GM12878 (cell line): ENCODE measurements at regions not wholly inside any gene's neighbourhood (a gene's known extent, or its start where the extent isn't known, plus 50 kb on each side); places are given as distances from the start of the nearest gene placed in this dataset.

Source experiments
- ATAC-seq: fragments of 200-7000 bp; cut with Tn5 transposase; 3 replicates; pipeline ENCODE4 v1.9.1; 2020; ENCODE audit warnings: mild to moderate bottlenecking, moderate library complexity
- BruUV-seq: library from RNA; stranded (reverse); fragments of 400-500 nt; replicated peaks from 2 replicates; lab custom pipeline; 2021; lab: Mats Ljungman, UMichigan
- CTCF ChIA-PET: fragments of 300-600 bp; sonication (Branson Sonifier 250); formaldehyde crosslinking; extraction: SDS; loops from one replicate; lab custom pipeline; 2021; ENCODE audit warnings: inconsistent platforms; lab: Yijun Ruan, JAX
- POLR2A ChIA-PET: fragments of 350-600 bp; formaldehyde crosslinking; extraction: SDS; loops from one replicate; lab custom pipeline; 2021; ENCODE audit warnings: inconsistent platforms; lab: Charles Lee
- RAD21 ChIA-PET: fragments of 300-600 bp; sonication (Branson Sonifier 250); formaldehyde crosslinking; loops from one replicate; lab custom pipeline; 2023; ENCODE audit warnings: antibody characterized with exemption; ENCODE audit not compliant: unreplicated experiment; lab: Charles Lee
- SMC1A ChIA-PET: fragments of 300-600 bp; sonication (Branson Sonifier 250); formaldehyde crosslinking; loops from one replicate; lab custom pipeline; 2023; ENCODE audit not compliant: unreplicated experiment, uncharacterized antibody; lab: Charles Lee
- DNase-seq: peaks from one replicate; pipeline ENCODE4 v3.0.0-alpha.2; 2011; ENCODE audit warnings: low read depth, low spot score
- FAIRE-seq: peaks from 3 replicates; lab custom pipeline; 2011; peaks lifted over from hg19 to GRCh38; lab: Jason Lieb, UNC
- H2AFZ ChIP-seq: 2 replicates; pipeline ENCODE4 v1.6.0; 2011; ENCODE audit warnings: low read depth, low read length, control low read depth; ENCODE audit not compliant: control insufficient read depth
- H3K27ac ChIP-seq: 2 replicates; pipeline ENCODE4 v1.5.1; 2011; ENCODE audit warnings: control low read depth; ENCODE audit not compliant: control insufficient read depth, insufficient read depth
- H3K27me3 ChIP-seq, 2 experiments: replicated peaks in 1 of 2; 2 replicates each; pipeline versions ENCODE4 v1.6.0 to v1.6.1; 2011; ENCODE audit warnings: low read length in 1 of 2; ENCODE audit not compliant: control insufficient read depth in 2 of 2, insufficient read depth in 2 of 2
- H3K36me3 ChIP-seq, 2 experiments: 2 replicates each; pipeline ENCODE4 v1.5.1; 2011; ENCODE audit warnings: low read length in 1 of 2; ENCODE audit not compliant: control insufficient read depth in 2 of 2, insufficient read depth in 2 of 2
- H3K4me1 ChIP-seq: 2 replicates; pipeline ENCODE4 v1.6.1; 2011; ENCODE audit warnings: mild to moderate bottlenecking, low read length, moderate library complexity, mixed read lengths; ENCODE audit not compliant: control insufficient read depth, insufficient read depth
- H3K4me2 ChIP-seq: 2 replicates; pipeline ENCODE4 v1.6.0; 2011; ENCODE audit warnings: control low read depth; ENCODE audit not compliant: control insufficient read depth, insufficient read depth
- H3K4me3 ChIP-seq: fragments of 200-600 bp; sonication (generic); 2 replicates; pipeline ENCODE4 v1.5.1; 2016
- H3K79me2 ChIP-seq: 2 replicates; pipeline ENCODE4 v1.6.0; 2011; ENCODE audit warnings: low read length; ENCODE audit not compliant: control insufficient read depth, insufficient read depth
- H3K9ac ChIP-seq: 2 replicates; pipeline ENCODE4 v1.8.0; 2011; ENCODE audit warnings: low read length, control low read depth, mixed read lengths; ENCODE audit not compliant: control insufficient read depth, insufficient read depth
- H3K9me3 ChIP-seq: replicated peaks from 3 replicates; pipeline ENCODE4 v1.5.1; 2011; ENCODE audit warnings: mild to moderate bottlenecking, low read length; ENCODE audit not compliant: control insufficient read depth, insufficient read depth
- H4K20me1 ChIP-seq: 2 replicates; pipeline ENCODE4 v1.6.0; 2011; ENCODE audit not compliant: control insufficient read depth, insufficient read depth
- CEBPZ ChIP-seq: fragments of 150-350 bp; IDR thresholded peaks from 2 replicates; pipeline ENCODE4 v1.6.1; 2016; ENCODE audit warnings: low read depth, low read length
- CREB1 ChIP-seq: IDR thresholded peaks from 2 replicates; pipeline ENCODE4 v1.6.1; 2012; ENCODE audit warnings: low read depth, mild to moderate bottlenecking, inconsistent platforms
- JUND ChIP-seq: IDR thresholded peaks from 2 replicates; pipeline ENCODE4 v1.6.1; 2012; ENCODE audit warnings: low read depth, mild to moderate bottlenecking, low read length, improper control_type of control experiment, moderate library complexity
- KAT2A ChIP-seq: conservative IDR thresholded peaks from 2 replicates; pipeline ENCODE4 v1.6.1; 2011; ENCODE audit warnings: low read depth, low read length; ENCODE audit not compliant: control insufficient read depth
- NFXL1 ChIP-seq: fragments of 450-650 bp; IDR thresholded peaks from 2 replicates; pipeline ENCODE4 v1.6.1; 2017; ENCODE audit warnings: antibody characterized with exemption, mild to moderate bottlenecking, borderline replicate concordance
- NR2F1 ChIP-seq: fragments of 450-650 bp; conservative IDR thresholded peaks from 2 replicates; pipeline ENCODE4 v1.6.1; 2017; ENCODE audit warnings: mild to moderate bottlenecking
- RELA ChIP-seq: fragments of 450-650 bp; IDR thresholded peaks from 2 replicates; pipeline ENCODE4 v1.8.0; 2014; ENCODE audit warnings: borderline replicate concordance; ENCODE audit not compliant: partially characterized antibody
- SIX5 ChIP-seq: IDR thresholded peaks from 2 replicates; pipeline ENCODE4 v1.6.1; 2011; ENCODE audit warnings: mild to moderate bottlenecking, low read depth, low read length, moderate library complexity; ENCODE audit not compliant: severe bottlenecking
- SMAD5 ChIP-seq: IDR thresholded peaks from 2 replicates; pipeline ENCODE4 v1.6.1; 2016; ENCODE audit warnings: antibody characterized with exemption, low read depth
- SPI1 ChIP-seq: IDR thresholded peaks from 2 replicates; pipeline ENCODE4 v1.6.1; 2011; ENCODE audit warnings: low read depth, mild to moderate bottlenecking, low read length, moderate library complexity, borderline replicate concordance; ENCODE audit not compliant: insufficient read depth
- YBX1 ChIP-seq: fragments of 450-650 bp; IDR thresholded peaks from 2 replicates; pipeline ENCODE4 v1.6.1; 2016; ENCODE audit warnings: antibody characterized with exemption
- ZBED1 ChIP-seq: IDR thresholded peaks from 2 replicates; pipeline ENCODE4 v1.6.1; 2016; ENCODE audit warnings: borderline replicate concordance
- ZNF217 ChIP-seq: fragments of 450-650 bp; IDR thresholded peaks from 2 replicates; pipeline ENCODE4 v1.6.1; 2017; ENCODE audit warnings: antibody characterized with exemption, mild to moderate bottlenecking
- WGBS: methylation state at CpG from one replicate; pipeline ENCODE4 v1.1.6; 2016; ENCODE audit warnings: low lambda C conversion rate; ENCODE audit not compliant: insufficient replicate concordance, insufficient coverage; ENCODE audit errors: missing lambda C conversion rate; 5-methylcytosine and 5-hydroxymethylcytosine counted together
- in situ Hi-C: fragments of 300-500 bp; cut with MboI; formaldehyde crosslinking; loops from 9 replicates; pipeline ENCODE4 v1.14.3; 2018; ENCODE audit warnings: mixed read lengths
- intact Hi-C: fragments of 100-400 bp; cut with micrococcal nuclease; formaldehyde crosslinking; loops from one replicate; pipeline ENCODE4 v1.14.2; 2022; ENCODE audit not compliant: unreplicated experiment
- TF ChIP-seq, protein P1 (sequence below): fragments of 450-650 bp; IDR thresholded peaks from 2 replicates; pipeline ENCODE4 v1.6.1; 2017; ENCODE audit warnings: mild to moderate bottlenecking
- TF ChIP-seq, protein P2 (sequence below): fragments of 450-650 bp; IDR thresholded peaks from 2 replicates; pipeline ENCODE4 v1.6.1; 2017; ENCODE audit warnings: borderline replicate concordance
- TF ChIP-seq, protein P3 (sequence below): fragments of 450-650 bp; IDR thresholded peaks from 2 replicates; pipeline ENCODE4 v1.6.1; 2018; ENCODE audit warnings: borderline replicate concordance, mild to moderate bottlenecking; ENCODE audit not compliant: partially characterized antibody

- TF ChIP-seq, protein P1, sequence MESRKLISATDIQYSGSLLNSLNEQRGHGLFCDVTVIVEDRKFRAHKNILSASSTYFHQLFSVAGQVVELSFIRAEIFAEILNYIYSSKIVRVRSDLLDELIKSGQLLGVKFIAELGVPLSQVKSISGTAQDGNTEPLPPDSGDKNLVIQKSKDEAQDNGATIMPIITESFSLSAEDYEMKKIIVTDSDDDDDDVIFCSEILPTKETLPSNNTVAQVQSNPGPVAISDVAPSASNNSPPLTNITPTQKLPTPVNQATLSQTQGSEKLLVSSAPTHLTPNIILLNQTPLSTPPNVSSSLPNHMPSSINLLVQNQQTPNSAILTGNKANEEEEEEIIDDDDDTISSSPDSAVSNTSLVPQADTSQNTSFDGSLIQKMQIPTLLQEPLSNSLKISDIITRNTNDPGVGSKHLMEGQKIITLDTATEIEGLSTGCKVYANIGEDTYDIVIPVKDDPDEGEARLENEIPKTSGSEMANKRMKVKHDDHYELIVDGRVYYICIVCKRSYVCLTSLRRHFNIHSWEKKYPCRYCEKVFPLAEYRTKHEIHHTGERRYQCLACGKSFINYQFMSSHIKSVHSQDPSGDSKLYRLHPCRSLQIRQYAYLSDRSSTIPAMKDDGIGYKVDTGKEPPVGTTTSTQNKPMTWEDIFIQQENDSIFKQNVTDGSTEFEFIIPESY = no peak
Measured at GRCh38 chr5:25362799-25363198, 718.0 kb upstream of the CDH10 start (continued).

- H4K20me1 ChIP-seq = no peaks in the 10 kb centered on the region
- SMC1A ChIA-PET = no interaction called here
- no peaks in the 10 kb centered on the region for H3K4me1 ChIP-seq
- no peaks in the 10 kb centered on the region for H3K79me2 ChIP-seq
- no peak overlapping the region for H3K4me2 ChIP-seq
- no peak for ATAC-seq
- no peak overlapping the region for H2AFZ ChIP-seq
- H3K9ac ChIP-seq = no peak overlapping the region
- RAD21 ChIA-PET = no interaction called here
- BruUV-seq = no TSS peak
- POLR2A ChIA-PET = no interaction called here
- no peak for FAIRE-seq
- TF ChIP-seq RELA (no peak), SIX5 (no peak), NFXL1 (no peak), YBX1 (no peak), SMAD5 (no peak), CREB1 (no peak), CEBPZ (no peak), ZNF217 (no peak), NR2F1 (no peak), SPI1 (no peak), KAT2A (no peak), JUND (no peak), ZBED1 (no peak)
- TF ChIP-seq, protein P2, sequence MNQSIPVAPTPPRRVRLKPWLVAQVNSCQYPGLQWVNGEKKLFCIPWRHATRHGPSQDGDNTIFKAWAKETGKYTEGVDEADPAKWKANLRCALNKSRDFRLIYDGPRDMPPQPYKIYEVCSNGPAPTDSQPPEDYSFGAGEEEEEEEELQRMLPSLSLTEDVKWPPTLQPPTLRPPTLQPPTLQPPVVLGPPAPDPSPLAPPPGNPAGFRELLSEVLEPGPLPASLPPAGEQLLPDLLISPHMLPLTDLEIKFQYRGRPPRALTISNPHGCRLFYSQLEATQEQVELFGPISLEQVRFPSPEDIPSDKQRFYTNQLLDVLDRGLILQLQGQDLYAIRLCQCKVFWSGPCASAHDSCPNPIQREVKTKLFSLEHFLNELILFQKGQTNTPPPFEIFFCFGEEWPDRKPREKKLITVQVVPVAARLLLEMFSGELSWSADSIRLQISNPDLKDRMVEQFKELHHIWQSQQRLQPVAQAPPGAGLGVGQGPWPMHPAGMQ = no peak
- TF ChIP-seq, protein P3, sequence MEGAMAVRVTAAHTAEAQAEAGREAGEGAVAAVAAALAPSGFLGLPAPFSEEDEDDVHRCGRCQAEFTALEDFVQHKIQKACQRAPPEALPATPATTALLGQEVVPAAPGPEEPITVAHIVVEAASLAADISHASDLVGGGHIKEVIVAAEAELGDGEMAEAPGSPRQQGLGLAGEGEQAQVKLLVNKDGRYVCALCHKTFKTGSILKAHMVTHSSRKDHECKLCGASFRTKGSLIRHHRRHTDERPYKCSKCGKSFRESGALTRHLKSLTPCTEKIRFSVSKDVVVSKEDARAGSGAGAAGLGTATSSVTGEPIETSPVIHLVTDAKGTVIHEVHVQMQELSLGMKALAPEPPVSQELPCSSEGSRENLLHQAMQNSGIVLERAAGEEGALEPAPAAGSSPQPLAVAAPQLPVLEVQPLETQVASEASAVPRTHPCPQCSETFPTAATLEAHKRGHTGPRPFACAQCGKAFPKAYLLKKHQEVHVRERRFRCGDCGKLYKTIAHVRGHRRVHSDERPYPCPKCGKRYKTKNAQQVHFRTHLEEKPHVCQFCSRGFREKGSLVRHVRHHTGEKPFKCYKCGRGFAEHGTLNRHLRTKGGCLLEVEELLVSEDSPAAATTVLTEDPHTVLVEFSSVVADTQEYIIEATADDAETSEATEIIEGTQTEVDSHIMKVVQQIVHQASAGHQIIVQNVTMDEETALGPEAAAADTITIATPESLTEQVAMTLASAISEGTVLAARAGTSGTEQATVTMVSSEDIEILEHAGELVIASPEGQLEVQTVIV = no peak
- TF ChIP-seq, all 136 proteins: peak for 0
- Histone ChIP-seq H3K27me3 (no peaks in the 10 kb centered on the region), H3K27ac (no peak overlapping the region), H3K4me3 (no peak overlapping the region), H3K9me3 (no peaks in the 10 kb centered on the region; the same call in 2 of the 3 replicates), H3K36me3 (no peaks in the 10 kb centered on the region)
- in situ Hi-C loops = no loop called here
- intact Hi-C loops = no loop called here
- 70% methylated on average over 2 of the region's 2 CpGs for WGBS
- no peak for DNase-seq
- CTCF ChIA-PET = no interaction called here
Measured at GRCh38 chr5:25358919-25359318, 714.1 kb upstream of the CDH10 start.
